ENCODE measurements at regions not wholly inside any gene's neighbourhood (a gene's known extent, or its start where the extent isn't known, plus 50 kb on each side); places are given as distances from the start of the nearest gene placed in this dataset.

DNA sequence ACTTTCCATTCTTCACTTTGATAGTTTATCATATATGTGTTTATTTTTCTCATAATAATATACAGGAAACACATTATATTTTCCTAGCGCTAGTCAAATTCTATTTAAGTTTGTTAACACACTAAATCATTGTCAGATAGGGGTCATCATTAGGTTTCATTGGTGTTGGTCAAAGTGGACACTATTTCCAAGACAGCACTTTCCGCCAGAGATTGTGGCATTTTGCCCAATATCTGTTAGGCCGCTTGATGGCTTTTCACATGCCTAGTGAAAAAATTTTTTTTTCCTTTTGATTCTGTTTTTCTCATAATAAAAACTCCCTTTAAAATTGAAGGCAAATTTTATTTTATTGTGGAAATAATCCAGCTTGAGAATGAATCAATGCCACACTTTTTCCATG lies 495.4 kb upstream of the AKR1E2 start:
- no peaks in the 10 kb centered on the region for H3K36me3 ChIP-seq

DNA sequence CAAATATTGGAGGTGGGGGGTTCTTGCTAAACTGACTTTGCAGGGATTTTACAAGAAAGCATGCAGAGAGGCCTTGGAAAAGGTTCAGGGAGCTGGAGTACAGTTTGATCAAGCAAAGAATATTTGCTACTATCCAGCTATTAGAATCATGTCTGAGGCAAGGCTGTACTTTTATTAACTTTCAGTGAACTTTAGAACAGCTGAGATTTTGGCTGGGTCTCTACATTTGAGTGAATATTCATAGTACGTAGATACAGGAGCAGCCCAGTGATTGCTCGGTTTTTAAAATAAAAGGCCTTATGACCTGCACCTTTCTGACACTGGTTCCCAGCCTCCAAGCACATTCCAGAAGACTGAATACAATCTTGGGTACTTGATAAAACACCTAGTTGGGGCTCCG lies 496.8 kb upstream of the AKR1E2 start:
- Histone ChIP-seq H3K4me1 (peaks cover 0 to 9% (median 0%) of the 10 kb centered on the region in 4 donors), H3K36me3 (no peaks in the 10 kb centered on the region), H3K9me3 (no peaks in the 10 kb centered on the region), H3K27ac (no peak overlapping the region), H3K4me3 (no peak overlapping the region), H3K27me3 (no peaks in the 10 kb centered on the region)
- DNase-seq, result no peak
- TF ChIP-seq, protein P1, sequence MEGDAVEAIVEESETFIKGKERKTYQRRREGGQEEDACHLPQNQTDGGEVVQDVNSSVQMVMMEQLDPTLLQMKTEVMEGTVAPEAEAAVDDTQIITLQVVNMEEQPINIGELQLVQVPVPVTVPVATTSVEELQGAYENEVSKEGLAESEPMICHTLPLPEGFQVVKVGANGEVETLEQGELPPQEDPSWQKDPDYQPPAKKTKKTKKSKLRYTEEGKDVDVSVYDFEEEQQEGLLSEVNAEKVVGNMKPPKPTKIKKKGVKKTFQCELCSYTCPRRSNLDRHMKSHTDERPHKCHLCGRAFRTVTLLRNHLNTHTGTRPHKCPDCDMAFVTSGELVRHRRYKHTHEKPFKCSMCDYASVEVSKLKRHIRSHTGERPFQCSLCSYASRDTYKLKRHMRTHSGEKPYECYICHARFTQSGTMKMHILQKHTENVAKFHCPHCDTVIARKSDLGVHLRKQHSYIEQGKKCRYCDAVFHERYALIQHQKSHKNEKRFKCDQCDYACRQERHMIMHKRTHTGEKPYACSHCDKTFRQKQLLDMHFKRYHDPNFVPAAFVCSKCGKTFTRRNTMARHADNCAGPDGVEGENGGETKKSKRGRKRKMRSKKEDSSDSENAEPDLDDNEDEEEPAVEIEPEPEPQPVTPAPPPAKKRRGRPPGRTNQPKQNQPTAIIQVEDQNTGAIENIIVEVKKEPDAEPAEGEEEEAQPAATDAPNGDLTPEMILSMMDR (IDR thresholded peaks at IDR 0.05), result no peak
- intact Hi-C loops (cut with DNase I; ENCODE audit: low total_unique reads), result no loop called here

More for the DNA sequence above, 495.4 kb upstream of the AKR1E2 start:
- intact Hi-C loops (cut with DNase I; ENCODE audit: low total_unique reads), result no loop called here
- peaks cover 0 to 12% (median under 1%) of the 10 kb centered on the region in 4 donors for H3K4me1 ChIP-seq
- TF ChIP-seq, protein P1 (IDR thresholded peaks at IDR 0.05), result no peak
- H3K27ac ChIP-seq, result no peak overlapping the region
- H3K9me3 ChIP-seq, result no peaks in the 10 kb centered on the region
- H3K27me3 ChIP-seq, result no peaks in the 10 kb centered on the region
- H3K4me3 ChIP-seq, result no peak overlapping the region
- no peak for DNase-seq

DNA sequence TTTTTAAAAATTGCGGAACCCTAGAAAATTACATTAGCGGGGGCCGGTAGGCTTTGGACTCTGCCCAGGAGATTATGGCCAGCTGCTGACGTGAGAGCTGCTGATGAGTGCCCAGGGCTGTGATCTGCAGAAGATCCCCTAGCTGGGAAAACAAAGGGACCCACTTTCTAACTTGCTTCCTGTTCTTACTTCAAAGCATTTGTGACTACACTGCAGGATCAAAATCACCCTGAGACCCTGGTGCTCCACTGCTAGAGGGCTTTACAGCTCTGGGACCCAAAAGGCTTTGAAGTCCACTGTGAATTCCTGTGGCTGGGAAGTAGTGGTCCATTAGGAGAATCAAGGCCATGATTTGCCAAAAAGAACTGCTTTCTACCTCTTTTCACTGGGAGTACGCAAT lies 499.4 kb upstream of the AKR1E2 start:
- intact Hi-C loops (cut with DNase I; ENCODE audit: low total_unique reads), result no loop called here
- no peak overlapping the region for H3K27ac ChIP-seq
- TF ChIP-seq, protein P1 (IDR thresholded peaks at IDR 0.05), result no peak
- H3K9me3 ChIP-seq, result no peaks in the 10 kb centered on the region
- no peak for DNase-seq
- no peak overlapping the region for H3K4me3 ChIP-seq
- H3K4me1 ChIP-seq, result peaks cover 0 to 15% (median 0%) of the 10 kb centered on the region in 4 donors
- no peaks in the 10 kb centered on the region for H3K36me3 ChIP-seq
- no peaks in the 10 kb centered on the region for H3K27me3 ChIP-seq

DNA sequence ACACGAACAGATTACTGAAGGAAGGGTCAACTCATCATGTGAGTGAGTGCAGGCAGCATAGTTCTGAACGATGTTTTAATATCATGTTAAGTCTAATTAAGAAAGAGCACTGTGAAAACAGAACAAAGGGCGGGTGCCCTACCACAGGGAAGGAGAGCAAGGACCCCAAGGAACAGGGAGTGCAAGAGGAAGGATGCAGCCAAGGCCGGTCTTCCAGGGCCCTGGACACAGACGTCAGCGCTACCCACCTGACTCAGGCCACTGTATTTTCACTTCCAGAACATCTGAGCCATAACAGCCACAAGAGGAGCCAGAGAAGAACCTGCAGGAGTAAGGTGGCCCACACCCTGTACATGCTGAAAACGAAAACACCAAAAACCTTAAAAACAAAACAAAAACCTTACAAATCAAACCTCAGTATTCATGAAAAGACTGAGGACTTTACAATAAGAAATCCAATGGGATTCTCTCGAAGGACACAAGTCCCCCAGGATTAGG lies 506.1 kb upstream of the AKR1E2 start:
- intact Hi-C loops (cut with DNase I; ENCODE audit: low total_unique reads), result no loop called here
- H3K4me3 ChIP-seq, result no peak overlapping the region
- H3K9me3 ChIP-seq, result no peaks in the 10 kb centered on the region
- peaks cover 0 to 27% (median 10%) of the 10 kb centered on the region in 4 donors for H3K4me1 ChIP-seq
- DNase-seq, result no peak
- no peaks in the 10 kb centered on the region for H3K27me3 ChIP-seq
- TF ChIP-seq, protein P1 (IDR thresholded peaks at IDR 0.05), result no peak
- H3K27ac ChIP-seq, result no peak overlapping the region
- H3K36me3 ChIP-seq, result no peaks in the 10 kb centered on the region

DNA sequence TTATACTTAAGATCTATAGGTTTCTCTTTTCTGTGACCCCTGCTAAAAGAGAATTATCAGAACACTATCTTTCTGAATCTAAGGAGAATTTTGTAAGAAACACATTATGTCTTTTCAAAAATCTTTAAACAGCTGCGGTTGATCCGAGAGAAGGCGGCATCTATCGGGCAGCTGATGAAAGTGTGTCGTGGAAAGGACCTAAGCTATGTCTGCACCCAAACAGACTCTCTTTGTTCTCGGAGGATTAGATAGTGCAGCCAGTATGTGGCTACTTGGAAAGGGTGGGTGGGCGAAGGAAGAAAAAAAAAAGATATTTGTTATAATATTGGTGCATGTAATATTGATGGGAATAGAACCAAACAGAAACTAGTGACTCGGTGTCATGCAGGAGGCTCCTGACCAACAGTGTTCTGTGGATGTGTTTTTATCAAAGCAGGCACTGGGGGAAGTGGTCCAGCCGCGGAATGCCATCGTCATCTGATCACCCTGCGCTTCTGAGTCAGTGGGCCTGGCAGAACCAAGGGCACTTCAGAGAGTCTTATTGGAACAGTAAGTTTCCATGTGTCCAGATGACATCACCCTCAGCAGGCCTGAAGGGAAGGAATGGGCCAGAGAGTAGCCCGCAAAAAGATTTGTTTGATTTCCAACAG lies 509.7 kb upstream of the AKR1E2 start:
- H3K27ac ChIP-seq, result peak overlapping the region in 1 of 2 donors; percentile 21
- TF ChIP-seq, protein P1 (IDR thresholded peaks at IDR 0.05), result no peak
- H3K4me3 ChIP-seq, result no peak overlapping the region
- H3K27me3 ChIP-seq, result no peaks in the 10 kb centered on the region
- H3K36me3 ChIP-seq, result no peaks in the 10 kb centered on the region
- H3K4me1 ChIP-seq, result peaks cover 0 to 16% (median 9%) of the 10 kb centered on the region in 4 donors
- peak; percentile 61 to 76 for DNase-seq
- H3K9me3 ChIP-seq, result no peaks in the 10 kb centered on the region
- intact Hi-C loops (cut with DNase I; ENCODE audit: low total_unique reads), result no loop called here
